Stimulated activated CD8-positive, alpha-beta memory T cell treated with anti-CD3 and anti-CD28 coated beads, Interleukin-12 subunit alpha, Interleukin-12 subunit beta, amount 100 ng/mL, for 1 hour (primary cell): ENCODE measurements at regions not wholly inside any gene's neighbourhood (a gene's known extent, or its start where the extent isn't known, plus 50 kb on each side); places are given as distances from the start of the nearest gene placed in this dataset.
"Not testable (repeated sequence)": the region's sequence is repeated elsewhere in the genome, so short reads cannot be mapped to it uniquely, and the experiment has no call there.

Experiments used
- DNase-seq: peaks from one replicate; pipeline ENCODE4 v3.0.0-alpha.2; 2020; ENCODE audit warnings: low read depth

DNA sequence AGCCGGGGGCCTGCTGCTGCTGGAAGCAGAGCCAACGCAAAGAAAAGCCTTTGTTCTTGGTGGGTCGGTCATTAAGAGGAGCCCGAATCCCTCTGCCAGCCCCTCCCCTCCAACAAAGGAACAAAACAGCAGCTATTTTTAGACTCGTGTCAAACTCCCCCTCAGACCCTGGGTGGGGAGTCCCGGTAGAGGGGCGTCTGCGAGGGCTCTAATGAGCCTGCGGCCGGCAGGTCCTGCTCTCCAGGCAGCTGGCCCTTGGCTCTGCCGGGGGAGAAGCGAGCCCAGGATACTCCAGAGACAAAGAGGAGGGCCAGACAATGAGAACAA is 114.0 kb downstream of the LHX2 start:
- no peak for DNase-seq

DNA sequence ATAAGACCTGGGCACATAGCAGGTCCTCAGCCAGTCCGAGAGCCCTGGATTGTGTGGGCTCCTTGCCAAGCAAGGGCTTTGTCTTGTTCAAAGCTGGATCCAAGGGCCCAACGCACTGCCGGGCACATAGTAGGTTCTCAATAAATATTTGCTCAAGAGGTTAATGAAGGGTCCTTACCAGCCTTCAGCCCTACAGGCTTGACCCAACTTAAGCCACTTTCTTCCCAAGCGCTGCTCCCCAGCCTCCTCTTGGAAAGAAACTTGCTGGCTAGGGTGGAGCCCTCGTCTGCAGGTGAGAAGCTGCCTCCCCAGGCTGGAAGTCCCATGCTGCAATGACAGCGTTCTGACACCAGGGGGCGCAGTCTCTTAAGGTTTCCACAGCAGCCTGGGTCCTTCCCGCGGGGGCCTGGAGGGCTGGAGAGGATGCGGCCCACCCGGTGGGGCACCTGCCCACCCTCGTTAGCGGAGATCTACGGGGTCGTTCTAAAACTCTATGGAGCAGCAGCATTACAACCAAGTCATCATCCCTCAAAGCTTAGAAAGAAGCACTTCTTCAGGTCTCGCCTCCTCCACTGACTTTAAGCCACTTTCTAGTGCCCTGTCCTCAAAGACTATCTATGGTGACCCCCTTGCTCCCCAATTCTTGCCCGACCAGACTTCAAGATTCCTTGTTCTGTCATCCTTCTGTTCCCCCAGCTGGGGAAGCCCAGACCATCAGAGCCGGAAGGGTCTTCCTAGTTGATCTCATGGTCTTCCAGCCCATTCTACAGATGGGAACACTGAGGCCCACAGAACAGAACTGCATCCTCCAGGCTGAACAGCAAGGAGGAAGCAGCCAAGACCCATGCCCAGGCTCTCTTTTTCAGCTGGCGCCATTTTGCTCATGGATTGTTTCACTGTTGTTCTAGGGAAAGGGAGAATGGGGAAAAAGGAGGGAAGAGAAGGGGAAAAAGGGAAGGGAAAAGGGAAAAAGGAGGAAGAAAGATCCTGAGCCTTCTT is 115.4 kb downstream of the LHX2 start:
- peak; percentile 73 for DNase-seq

DNA sequence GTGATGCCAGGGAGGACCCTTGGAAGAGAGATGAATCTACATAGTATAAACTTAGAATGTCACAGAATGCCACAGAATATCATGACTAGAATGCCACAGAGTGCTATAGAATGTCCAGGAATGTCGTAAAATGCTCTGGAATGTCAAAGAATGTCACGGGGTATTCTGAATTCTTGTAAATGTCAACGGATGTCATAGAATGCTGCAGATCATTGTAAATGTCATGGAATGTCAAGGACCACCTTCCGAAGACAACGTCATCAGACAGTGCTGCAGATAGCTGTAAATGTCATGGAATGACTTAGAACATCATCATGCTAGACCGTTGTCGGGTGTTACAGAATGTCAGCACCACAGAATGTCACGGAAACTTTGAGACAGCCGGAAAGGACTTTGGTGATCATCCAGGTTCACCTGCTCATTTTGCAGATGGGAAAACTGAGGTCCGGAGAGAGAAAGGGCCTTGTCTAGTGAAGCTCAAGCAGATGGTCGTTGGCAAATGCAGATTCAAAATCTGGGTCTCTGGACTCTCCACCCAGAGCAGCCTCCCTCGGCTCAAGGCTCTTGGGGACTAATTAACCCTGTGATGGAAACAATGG is 117.1 kb downstream of the LHX2 start:
- DNase-seq, result no peak

DNA sequence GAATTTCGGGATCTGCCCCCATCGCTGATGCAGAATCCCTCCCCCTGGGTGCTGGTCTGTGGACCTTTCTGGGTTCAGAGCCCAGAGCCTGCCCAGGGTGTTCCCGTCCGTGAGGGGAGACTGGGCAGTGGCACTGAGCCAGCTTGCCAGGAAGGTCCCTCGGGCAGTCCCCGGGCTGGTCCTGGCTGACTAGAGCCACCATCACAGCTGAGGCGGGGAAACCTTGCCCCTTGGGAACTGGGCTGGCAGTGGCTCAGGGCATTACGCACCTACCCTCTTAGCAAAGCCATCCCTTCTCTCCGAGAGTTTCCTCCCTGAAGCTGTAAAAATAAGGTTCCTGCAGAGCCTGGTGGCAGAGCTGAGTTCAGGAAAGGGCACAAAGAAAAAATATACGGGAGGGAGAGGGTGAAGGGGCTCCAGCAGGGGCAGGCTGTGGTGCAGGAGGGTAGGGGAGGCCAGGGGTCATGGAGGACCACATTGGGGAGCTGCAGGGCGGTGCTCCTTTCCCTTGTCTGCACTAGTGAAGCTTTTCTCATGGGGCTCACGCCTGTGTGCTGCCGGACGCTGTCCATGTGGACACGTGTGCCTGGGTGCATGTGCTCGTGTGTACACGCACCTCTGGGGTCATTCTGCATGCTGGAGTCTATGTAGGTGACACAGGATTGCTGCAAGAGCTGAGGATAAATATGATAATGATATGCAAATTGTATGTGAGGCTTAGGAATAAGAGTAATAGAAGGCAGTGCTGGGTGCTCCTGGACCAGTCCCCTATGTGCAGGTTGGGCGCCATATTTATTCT is 118.9 kb downstream of the LHX2 start:
- no peak for DNase-seq

DNA sequence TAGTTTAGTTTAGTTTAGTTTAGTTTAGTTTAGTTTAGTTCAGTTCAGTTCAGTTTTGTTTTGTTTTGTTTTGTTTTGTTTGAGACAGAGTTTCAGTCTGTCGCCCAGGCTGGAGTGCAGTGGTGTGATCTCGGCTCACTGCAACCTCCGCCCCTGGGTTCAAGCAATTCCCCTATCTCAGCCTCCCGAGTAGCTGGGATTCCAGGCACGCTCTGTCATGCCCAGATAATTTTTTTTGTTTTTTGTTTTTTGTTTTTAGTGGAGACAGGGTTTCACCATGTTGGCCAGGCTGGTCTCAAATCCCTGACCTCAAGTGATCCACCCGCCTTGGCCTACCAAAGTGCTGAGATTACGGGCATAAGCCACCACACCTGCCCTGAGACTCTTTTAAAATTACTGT is 120.0 kb downstream of the LHX2 start:
- DNase-seq, result not testable (repeated sequence)

DNA sequence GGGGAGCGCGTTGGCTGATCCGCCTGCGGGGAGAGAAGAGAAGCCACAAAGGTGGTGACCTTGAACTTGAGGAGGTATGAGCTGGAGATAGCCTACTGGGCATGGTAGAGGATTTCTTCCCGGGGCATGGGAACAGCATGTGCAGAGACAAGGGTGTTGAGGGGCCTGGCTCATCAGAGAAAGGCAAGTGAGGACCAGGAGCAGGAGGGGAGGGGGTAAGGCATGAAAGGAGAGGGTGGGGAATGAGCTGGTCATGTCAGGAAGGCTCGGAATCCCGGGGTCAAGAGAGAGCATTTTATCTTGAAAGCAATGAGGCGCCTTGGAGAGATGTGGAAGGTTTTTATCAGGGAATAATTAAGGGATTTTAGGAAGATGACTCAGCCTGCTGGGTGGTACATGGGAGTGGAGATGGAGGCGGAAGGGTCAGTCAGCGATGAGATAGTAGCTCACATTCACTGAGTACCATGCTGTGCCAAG is 121.1 kb downstream of the LHX2 start:
- DNase-seq, result no peak

DNA sequence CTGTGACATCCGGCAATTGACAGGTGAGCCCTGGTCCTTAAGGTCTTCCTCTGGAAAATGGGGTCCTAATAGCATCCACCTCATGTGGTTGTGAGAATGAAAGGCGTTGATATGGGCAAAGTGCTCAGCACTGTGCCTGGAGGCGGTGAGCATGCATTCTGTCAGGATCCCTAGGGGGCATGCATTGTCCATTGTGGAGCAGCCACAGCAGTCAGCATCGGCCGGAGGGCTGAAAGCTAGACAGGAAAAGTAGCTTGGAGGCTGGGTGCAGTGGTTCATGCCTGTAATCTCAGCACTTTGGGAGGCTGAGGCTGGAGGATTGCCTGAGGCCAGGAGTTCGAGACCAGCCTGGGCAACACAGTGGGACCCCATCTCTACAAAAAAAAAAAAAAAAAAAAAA is 122.2 kb downstream of the LHX2 start:
- no peak for DNase-seq

DNA sequence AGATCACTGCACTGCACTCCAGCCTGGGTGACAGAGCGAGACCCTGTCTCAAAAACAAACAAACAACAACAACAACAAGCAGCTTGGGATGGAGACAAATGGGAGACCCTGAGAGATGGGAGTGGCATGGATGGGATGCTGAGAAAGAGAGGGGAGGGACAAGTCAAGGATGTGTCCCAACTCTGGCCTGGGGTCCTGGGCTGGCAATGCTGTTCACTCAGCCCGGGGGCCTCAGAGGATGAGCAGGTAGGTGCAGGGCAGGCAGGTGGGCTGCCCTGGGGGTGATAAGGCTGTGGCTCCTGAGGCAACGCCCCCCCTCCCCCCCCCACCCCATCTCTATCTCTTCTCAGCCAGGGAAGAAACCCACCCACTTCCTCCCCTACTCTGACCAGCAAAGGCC is 123.0 kb downstream of the LHX2 start:
- no peak for DNase-seq

DNA sequence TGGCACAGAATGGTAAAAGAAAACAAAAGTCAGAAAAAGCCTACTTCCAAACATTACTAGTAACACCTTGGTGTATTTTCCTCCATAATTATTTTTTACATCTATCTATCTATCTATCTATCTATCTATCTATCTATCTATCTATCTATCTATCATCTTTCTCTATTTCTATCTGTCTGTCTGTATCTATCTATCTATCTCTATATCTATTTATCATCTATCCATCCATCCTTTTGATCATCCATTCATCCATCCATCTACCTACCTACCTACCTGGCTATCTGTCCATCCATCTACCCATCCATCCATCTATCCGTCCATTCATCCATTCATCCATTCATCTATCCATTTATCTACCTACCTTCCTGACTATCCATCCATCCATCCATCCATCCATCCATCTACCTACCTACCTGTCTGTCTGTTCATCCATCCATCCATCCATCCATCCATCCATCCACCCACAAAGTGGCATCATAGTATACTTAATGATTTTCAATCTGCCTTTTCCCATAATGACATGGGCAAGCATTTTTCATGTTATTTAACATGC is 121.9 kb upstream of the NEK6 start:
- DNase-seq, result no peak

DNA sequence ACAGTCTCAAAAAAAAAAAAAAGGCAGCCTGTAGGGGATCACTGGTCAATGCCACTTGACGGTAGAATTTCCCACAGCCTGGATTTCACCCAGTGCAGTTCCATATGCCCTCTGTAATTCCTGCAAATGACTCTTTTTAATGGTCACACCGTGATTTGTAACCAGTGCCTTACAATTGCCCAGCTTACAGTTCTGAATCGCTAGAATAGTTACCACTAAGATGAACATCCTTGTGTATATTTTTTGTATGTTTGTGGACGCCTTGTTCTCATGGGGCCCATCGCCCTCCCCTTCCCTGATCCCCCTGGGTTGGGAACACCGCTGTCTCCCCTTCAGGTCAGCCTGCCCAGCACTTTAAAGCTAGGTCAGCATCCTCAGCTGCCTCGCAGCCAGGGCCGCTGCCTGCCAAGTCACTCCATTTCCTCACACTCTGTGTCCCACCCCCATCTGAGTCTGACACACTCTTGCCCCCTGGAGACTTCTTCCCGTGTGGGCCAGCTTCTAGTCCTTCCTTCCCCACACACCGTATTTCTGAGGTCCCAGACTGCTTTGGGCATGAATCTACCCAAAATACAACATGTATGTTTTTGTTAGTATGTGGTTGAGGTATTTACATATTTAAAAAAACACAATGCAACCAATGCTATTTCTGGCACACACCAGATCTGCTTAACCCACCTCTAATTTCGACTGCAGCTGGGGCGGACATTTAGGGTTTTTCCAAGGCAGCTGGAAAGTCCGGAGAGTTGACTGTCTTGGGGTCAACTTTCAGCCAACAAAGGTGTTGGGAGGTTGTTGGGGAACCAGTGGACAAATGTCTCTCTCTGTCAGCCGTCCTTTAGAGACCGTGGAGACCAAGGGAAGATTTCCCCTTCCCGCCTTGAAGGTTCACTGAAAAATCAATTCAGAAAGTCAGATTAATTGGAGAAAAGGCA is 120.5 kb upstream of the NEK6 start:
- no peak for DNase-seq

DNA sequence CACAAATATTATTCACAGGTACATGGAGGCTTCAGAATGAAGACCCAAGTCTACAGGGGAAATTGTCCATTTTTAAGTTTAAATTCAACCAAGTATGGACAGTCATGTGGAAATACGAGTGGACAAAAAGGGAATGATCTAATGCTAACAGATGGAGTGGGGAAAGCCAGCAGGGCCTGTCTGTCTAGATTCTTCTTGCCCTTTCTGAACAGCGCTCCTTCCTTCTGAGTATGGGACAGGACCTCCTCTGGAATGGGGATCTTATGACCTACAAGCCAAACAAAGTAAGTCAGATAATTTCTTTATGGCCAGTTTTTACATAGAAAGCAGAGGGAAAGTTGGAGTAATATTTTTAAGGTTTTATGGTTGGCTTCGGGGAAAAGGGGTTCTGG is 119.8 kb upstream of the NEK6 start:
- no peak for DNase-seq

DNA sequence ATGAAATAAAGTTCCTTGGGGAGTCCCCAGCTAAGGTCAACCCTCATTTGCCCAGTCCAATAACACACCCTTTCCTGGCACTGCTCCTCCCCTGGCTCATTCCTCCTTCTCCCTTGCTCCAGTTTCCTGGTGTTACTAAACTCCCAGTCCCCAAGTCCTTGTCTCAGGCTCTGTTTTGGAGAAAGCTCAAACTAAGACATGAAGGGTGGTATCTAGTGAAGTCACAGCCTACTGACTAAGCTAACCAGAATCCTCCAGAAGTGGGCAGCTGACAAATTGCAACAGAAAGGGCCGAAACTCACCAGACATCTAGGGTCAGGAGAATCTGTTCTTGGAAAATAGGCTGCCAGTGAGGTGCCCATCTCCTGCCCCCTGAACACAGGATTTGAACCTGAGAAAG is 118.7 kb upstream of the NEK6 start:
- no peak for DNase-seq

DNA sequence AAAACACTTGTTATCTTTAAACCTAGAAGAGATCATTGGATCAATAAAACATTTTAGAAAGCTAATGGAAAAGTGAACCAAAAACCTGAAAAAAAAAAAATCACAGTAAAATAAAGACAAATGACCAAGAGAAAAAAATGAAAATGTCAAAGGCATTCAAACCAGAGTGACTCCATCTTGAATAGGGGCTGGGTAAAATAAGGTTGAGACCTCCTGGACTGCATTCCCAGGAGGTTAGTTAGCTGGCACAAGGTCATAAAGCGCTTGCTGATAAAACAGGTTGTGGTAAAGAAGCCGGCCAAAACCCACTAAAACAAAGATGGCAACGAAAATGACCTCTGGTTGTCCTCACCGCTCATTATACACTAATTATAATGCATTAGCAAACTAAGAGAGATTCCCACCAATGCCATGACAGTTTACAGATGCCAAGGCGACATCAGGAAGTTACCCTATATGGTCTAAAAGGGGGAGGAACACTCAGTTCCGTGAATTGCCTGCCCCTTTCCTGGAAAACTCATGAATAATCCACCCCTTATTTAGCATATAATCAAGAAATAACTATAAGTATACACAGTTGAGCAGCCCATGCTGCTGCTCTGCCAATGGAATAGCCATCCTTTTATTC is 116.7 kb upstream of the NEK6 start:
- DNase-seq, result no peak

DNA sequence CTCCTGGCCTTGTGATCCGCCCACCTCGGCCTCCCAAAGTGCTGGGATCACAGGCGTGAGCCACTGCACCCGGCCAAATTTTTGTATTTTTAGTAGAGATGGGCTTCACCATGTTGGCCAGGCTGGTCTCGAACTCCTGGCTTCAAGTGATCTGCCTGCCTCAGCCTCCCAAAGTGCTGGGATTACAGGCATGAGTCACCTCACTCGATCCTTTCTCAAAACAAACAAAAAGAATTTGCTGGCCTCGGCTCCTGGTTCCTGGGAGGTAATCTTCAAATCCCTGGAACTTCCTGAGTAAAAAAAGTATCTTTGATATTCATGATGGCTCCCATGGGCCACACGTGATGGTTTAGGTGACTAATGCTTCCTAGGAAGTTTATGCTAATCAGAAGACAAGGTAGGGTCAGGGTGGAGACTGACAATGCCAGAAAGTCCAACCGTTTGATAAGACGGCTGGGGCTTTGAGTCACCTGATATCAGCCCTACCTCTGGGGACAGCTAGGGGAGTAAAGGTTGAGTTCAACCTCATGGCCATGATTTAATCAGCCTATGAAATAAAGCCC is 113.1 kb upstream of the NEK6 start:
- not testable (repeated sequence) for DNase-seq

DNA sequence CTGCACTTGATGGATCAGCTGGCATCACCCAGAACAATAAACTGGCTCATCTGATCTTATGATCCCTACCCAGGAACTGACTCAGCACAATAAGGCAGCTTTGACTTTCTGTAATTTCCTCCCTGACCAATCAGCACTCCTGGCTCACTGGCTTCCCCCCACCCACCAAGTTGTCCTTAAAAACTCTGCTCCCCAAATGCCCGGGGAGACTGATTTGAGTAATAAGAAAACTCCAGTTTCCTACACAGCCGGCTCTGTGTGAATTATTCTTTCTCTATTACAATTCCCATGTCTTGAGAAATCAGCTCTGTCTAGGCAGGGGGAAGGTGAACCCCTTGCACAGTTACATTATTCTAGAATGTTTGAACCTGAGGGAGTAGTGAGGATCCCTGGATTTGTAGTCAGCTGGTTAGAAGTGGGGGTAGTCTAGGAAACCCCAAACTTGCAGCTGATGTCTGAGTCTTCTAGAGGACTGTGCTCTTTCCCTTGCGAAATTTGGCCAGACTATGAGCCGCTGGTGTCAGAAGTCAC is 111.7 kb upstream of the NEK6 start:
- DNase-seq, result no peak

DNA sequence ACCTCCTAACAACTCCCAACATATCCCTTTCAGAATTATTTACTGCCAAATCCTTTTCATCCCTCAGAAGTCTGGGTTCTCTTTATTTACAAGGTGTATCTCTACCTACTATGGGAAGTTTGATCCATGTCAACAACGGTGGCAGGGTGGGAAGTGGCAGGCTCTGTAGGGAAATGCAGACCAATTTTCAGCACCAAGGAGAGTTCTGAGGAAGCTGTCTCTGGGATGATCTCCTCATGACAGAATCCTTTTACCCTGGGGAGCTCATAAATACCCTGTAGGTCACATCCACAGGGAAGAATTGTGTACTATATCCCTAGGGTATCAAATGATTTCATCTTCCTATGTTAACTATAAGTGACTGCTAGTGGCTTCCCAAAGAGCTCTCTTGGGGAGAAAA is 107.8 kb upstream of the NEK6 start:
- DNase-seq, result no peak

DNA sequence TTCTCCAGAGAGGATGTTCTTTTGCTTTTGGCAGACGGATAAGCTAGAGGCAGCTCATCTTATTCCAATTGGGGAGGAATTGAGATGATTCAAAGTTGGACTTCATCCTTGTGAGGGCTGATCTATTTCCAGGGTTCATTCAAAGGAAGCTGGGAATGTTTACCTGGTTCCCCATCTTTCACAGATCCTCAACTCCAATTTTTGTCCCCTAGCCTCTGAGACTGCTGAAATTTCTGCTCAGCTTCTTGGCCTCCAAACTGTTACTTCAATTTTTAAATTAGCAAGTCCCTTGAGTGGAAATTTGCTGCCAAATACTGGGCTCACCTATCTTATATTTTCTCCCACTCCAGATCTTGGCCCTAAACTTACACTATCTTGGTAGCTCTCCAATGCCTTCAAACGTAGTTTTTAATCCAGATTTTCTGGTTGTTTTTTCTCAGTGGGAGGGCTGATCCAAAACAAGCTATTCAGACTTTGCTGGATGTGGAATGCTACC is 93.9 kb upstream of the NEK6 start:
- no peak for DNase-seq

DNA sequence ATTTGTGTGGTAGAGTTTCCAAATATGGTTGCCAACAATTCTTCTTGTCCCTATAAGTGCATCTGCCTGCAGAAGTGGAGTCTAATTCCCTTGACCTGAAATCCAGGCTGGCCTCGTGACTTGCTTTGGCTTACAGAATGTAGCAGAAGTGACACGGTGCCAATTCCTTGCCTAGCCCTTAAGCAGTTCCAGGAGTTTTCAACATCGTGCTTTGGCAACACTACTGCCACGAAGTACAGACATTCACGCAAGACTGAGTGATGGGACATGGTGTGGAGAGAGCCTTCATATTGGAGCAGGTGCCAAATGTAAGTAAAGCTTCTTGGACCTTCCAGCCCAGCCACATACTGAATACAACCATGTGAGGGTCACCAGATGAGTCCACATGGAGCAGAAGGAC is 92.9 kb upstream of the NEK6 start:
- DNase-seq, result no peak

DNA sequence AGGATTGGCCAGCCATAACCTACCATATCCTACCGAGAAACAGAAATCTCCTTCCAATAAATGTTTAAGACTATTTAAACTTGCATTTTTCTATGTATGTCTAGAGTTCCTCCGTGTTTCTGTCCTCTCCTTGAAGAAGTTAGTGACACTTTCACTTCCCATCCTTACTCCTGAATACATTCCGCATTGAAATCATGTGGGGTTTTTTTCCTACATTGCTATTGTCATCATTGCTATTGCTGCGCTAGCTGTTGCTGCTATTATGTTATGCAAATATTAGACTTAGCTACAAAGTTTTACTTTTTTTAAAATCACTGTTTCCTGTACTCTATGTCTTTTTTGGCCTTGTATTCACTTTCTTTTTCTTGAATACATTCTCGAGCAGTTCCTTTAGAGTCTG is 83.3 kb upstream of the NEK6 start:
- DNase-seq, result no peak

DNA sequence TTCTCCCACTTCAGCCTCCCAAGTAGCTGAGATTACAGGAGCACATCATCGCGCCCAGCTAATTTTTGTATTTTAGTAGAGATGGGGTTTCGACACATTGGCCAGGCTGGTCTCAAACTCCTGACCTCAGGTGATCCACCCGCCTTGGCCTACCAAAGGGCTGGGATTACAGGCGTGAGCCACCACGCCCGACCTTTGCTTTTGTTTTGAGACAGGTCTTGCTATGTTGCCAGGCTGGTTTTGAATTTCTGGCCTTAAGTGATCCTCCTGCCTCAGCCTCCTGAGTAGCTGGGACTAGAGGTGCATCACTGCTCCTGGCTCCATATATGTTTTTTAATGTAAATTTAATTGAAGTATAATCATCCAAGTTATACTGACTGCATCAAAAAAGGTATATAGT is 80.2 kb upstream of the NEK6 start:
- not testable (repeated sequence) for DNase-seq
